HCT116 (cell line): ENCODE measurements at regions not wholly inside any gene's neighbourhood (a gene's known extent, or its start where the extent isn't known, plus 50 kb on each side); places are given as distances from the start of the nearest gene placed in this dataset.

ENCODE experiments used
- ATAC-seq: fragments of 200-7000 bp; cut with Tn5 transposase; 2 replicates; pipeline ENCODE4 v1.9.1; 2020; ENCODE audit warnings: mild to moderate bottlenecking, moderate library complexity
- BruUV-seq: library from RNA; stranded (reverse); fragments of 400-500 nt; replicated peaks from 2 replicates; lab custom pipeline; 2021; lab: Mats Ljungman, UMichigan
- CTCF ChIA-PET: fragments of 300-600 bp; sonication (Branson Sonifier 250); formaldehyde crosslinking; loops from one replicate; lab custom pipeline; 2021; ENCODE audit warnings: antibody characterized with exemption; lab: Charles Lee
- POLR2A ChIA-PET: fragments of 300-600, 350-600 bp; sonication (Branson Sonifier 250); formaldehyde crosslinking; loops from one replicate; lab custom pipeline; 2021; ENCODE audit warnings: antibody characterized with exemption; lab: Charles Lee
- RAD21 ChIA-PET, 2 experiments: fragments of 300-600 bp; sonication (Branson Sonifier 250); formaldehyde crosslinking; loops; one replicate each; lab custom pipeline; 2023; ENCODE audit warnings: low total read pairs in 2 of 2; ENCODE audit not compliant: uncharacterized antibody in 2 of 2, unreplicated experiment in 2 of 2, low non-redundant PET in 1 of 2; lab: Charles Lee
- DNase-seq: peaks from one replicate; pipeline ENCODE4 v3.0.0-alpha.2; 2010; ENCODE audit warnings: low read depth, low spot score
- H2AFZ ChIP-seq: fragments of 200-600 bp; shearing (Covaris generic), sonication (generic); 2 replicates; pipeline ENCODE4 v1.6.1; 2017; ENCODE audit warnings: low read depth, mixed run types, mixed read lengths, antibody characterized with exemption, low read length; ENCODE audit not compliant: poor library complexity, severe bottlenecking
- H3K27ac ChIP-seq: 2 replicates; pipeline ENCODE4 v1.5.1; 2012; ENCODE audit warnings: low read depth, low read length
- H3K27me3 ChIP-seq: fragments of 200-600 bp; sonication (generic); 2 replicates; pipeline ENCODE4 v1.6.1; 2016; ENCODE audit warnings: mixed run types, low read length, mixed read lengths; ENCODE audit not compliant: insufficient read depth
- H3K36me3 ChIP-seq, 2 experiments: fragments of 200-500 bp in 1 of 2; fragments of 200-600 bp in 1 of 2; sonication (Bioruptor generic) in 1 of 2; sonication (generic) in 1 of 2; 2 replicates each; pipeline versions ENCODE4 v1.5.1 to v1.6.1; 2014 to 2016; ENCODE audit warnings: low read length in 2 of 2, inconsistent platforms in 1 of 2, mixed read lengths in 1 of 2, mixed run types in 1 of 2; ENCODE audit not compliant: insufficient read depth in 2 of 2, control insufficient read depth in 1 of 2
- H3K4me1 ChIP-seq, 2 experiments: fragments of 200-600 bp in 1 of 2; sonication (generic) in 1 of 2; 2 replicates each; pipeline versions ENCODE4 v1.5.1 to v1.6.1; 2012 to 2017; ENCODE audit warnings: low read length in 2 of 2, inconsistent platforms in 1 of 2, mild to moderate bottlenecking in 1 of 2, mixed read lengths in 1 of 2, mixed run types in 1 of 2, moderate library complexity in 1 of 2; ENCODE audit not compliant: insufficient read depth in 2 of 2, control insufficient read depth in 1 of 2
- H3K4me2 ChIP-seq: fragments of 200-600 bp; sonication (generic); 2 replicates; pipeline ENCODE4 v1.6.1; 2017; ENCODE audit warnings: mixed run types, low read length, mixed read lengths
- H3K4me3 ChIP-seq, 2 experiments: fragments of 200-600 bp in 1 of 2; sonication (generic) in 1 of 2; replicated peaks in 1 of 2; 2 replicates each; pipeline ENCODE4 v1.5.1; 2011 to 2016; ENCODE audit warnings: low read length in 2 of 2, control low read depth in 1 of 2, low read depth in 1 of 2, mild to moderate bottlenecking in 1 of 2, mixed read lengths in 1 of 2, mixed run types in 1 of 2
- H3K79me2 ChIP-seq: fragments of 200-600 bp; sonication (generic); 2 replicates; pipeline ENCODE4 v1.6.1; 2017; ENCODE audit warnings: mild to moderate bottlenecking, mixed run types, low read length, moderate library complexity, mixed read lengths; ENCODE audit not compliant: insufficient read depth
- H3K9ac ChIP-seq: fragments of 200-600 bp; sonication (generic); 2 replicates; pipeline ENCODE4 v1.6.1; 2016; ENCODE audit warnings: low read length, mixed read lengths
- H3K9me2 ChIP-seq: fragments of 200-600 bp; sonication (generic), shearing (Covaris generic); 2 replicates; pipeline ENCODE4 v1.6.1; 2017; ENCODE audit warnings: mixed run types, mild to moderate bottlenecking, moderate library complexity; ENCODE audit not compliant: insufficient read depth
- H3K9me3 ChIP-seq, 2 experiments: fragments of 200-500 bp in 1 of 2; fragments of 200-600 bp in 1 of 2; sonication (Bioruptor generic) in 1 of 2; sonication (generic) in 1 of 2; 2 replicates each; pipeline ENCODE4 v1.6.1; 2014 to 2017; ENCODE audit warnings: low read length in 2 of 2, mixed read lengths in 2 of 2, inconsistent platforms in 1 of 2, low read depth in 1 of 2, mild to moderate bottlenecking in 1 of 2, mixed run types in 1 of 2, moderate library complexity in 1 of 2; ENCODE audit not compliant: control insufficient read depth in 1 of 2, insufficient read depth in 1 of 2
- H4K20me1 ChIP-seq: fragments of 200-600 bp; sonication (generic), shearing (Covaris generic); 2 replicates; pipeline ENCODE4 v1.6.1; 2017; ENCODE audit warnings: mixed run types, mild to moderate bottlenecking, moderate library complexity; ENCODE audit not compliant: insufficient read depth
- EGR1 ChIP-seq: IDR thresholded peaks from 2 replicates; pipeline ENCODE4 v1.6.1; 2012; ENCODE audit warnings: low read depth
- EZH2phosphoT487 ChIP-seq: fragments of 200-600 bp; IDR thresholded peaks from 2 replicates; pipeline ENCODE4 v1.6.1; 2018; ENCODE audit warnings: antibody characterized with exemption, borderline replicate concordance
- MAX ChIP-seq: IDR thresholded peaks from 2 replicates; pipeline ENCODE4 v1.6.1; 2012
- POLR2A ChIP-seq: IDR thresholded peaks from 2 replicates; pipeline ENCODE4 v1.7.0; 2011; ENCODE audit warnings: borderline replicate concordance; ENCODE audit not compliant: insufficient read depth, insufficient read length; ENCODE audit errors: extremely low read depth
- POLR2AphosphoS5 ChIP-seq: IDR thresholded peaks from 2 replicates; pipeline ENCODE4 v1.6.1; 2011; ENCODE audit warnings: mild to moderate bottlenecking, low read depth, low read length, moderate library complexity
- RAD21 ChIP-seq: IDR thresholded peaks from 2 replicates; pipeline ENCODE4 v1.6.1; 2012; ENCODE audit warnings: low read depth, mild to moderate bottlenecking
- SP1 ChIP-seq: IDR thresholded peaks from 2 replicates; pipeline ENCODE4 v1.6.1; 2012; ENCODE audit warnings: low read depth
- SRF ChIP-seq: IDR thresholded peaks from 2 replicates; pipeline ENCODE4 v1.6.1; 2012; ENCODE audit warnings: low read depth
- TCF7L2 ChIP-seq: IDR thresholded peaks from 2 replicates; pipeline ENCODE4 v1.7.0; 2011; ENCODE audit warnings: borderline replicate concordance, inconsistent platforms; ENCODE audit not compliant: insufficient read depth, insufficient read length; ENCODE audit errors: extremely low read depth
- ZBTB33 ChIP-seq: IDR thresholded peaks from 2 replicates; pipeline ENCODE4 v1.6.1; 2011; ENCODE audit warnings: mild to moderate bottlenecking, low read length, moderate library complexity; ENCODE audit not compliant: insufficient replicate concordance; ENCODE audit errors: extremely low read depth
- ZNF274 ChIP-seq: fragments of 200-500 bp; sonication (Bioruptor generic); IDR thresholded peaks from 2 replicates; pipeline ENCODE4 v1.6.1; 2014; ENCODE audit warnings: mild to moderate bottlenecking, low read depth, low read length, inconsistent platforms
- intact Hi-C: fragments of 100-400 bp; cut with micrococcal nuclease; formaldehyde crosslinking; loops from 2 replicates; pipeline ENCODE4 v1.10.0; 2022

GRCh38 chr13:59452189-59452890 lies 711.4 kb downstream of the DIAPH3 start:
- no TSS peak for BruUV-seq
- TF ChIP-seq POLR2A (no peak), EZH2phosphoT487 (no peak), POLR2AphosphoS5 (no peak), RAD21 (no peak), TCF7L2 (no peak), ZNF274 (no peak), SP1 (no peak), MAX (no peak), ZBTB33 (no peak), SRF (no peak), EGR1 (no peak)
- no peaks in the 10 kb centered on the region for H3K9me2 ChIP-seq
- CTCF ChIA-PET, result no interaction called here
- no peaks in the 10 kb centered on the region for H3K4me1 ChIP-seq
- no peak overlapping the region for H3K4me3 ChIP-seq
- no peak overlapping the region for H3K27ac ChIP-seq
- H3K9ac ChIP-seq, result no peak overlapping the region
- H3K79me2 ChIP-seq, result no peaks in the 10 kb centered on the region
- no peak overlapping the region for H3K4me2 ChIP-seq
- RAD21 ChIA-PET, result no interaction called here
- no peaks in the 10 kb centered on the region for H4K20me1 ChIP-seq
- POLR2A ChIA-PET, result no interaction called here
- DNase-seq (no peak), ATAC-seq (no peak)
- no peaks in the 10 kb centered on the region for H3K36me3 ChIP-seq
- no peak overlapping the region for H2AFZ ChIP-seq
- H3K27me3 ChIP-seq, result no peaks in the 10 kb centered on the region; the same call in 1 of the 2 replicates
- H3K9me3 ChIP-seq, result no peaks in the 10 kb centered on the region
- intact Hi-C loops, result no loop called here
